COLO829 (cell line): ENCODE measurements at regions not wholly inside any gene's neighbourhood (a gene's known extent, or its start where the extent isn't known, plus 50 kb on each side); places are given as distances from the start of the nearest gene placed in this dataset.

Source experiments
- DNase-seq: peaks from one replicate; pipeline ENCODE4 v3.0.0; 2012; ENCODE audit warnings: low spot score

DNA sequence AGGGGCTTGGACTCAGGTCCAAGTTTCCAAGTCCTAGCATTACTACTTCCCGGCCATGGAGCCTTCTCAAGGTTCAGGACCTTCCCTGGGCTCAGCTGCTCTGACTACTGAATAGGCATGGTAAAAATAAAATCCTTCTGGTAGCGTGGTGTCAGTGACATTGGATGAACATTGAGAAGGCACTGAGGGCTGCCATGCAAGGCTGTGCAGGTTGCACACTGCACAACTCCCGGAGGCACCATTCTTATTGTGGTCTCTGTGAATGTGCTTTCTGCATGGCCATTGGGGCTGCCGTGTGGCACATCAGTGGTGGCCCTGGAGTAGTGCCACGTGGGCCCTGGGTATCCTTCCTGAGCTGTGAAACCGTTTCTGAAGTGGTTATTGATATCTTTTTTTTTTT lies 250.2 kb upstream of the CIBAR2 start:
- no peak for DNase-seq

GRCh38 chr16:85363427-85363826 lies 249.7 kb upstream of the GSE1 start:
- DNase-seq: no peak

DNA sequence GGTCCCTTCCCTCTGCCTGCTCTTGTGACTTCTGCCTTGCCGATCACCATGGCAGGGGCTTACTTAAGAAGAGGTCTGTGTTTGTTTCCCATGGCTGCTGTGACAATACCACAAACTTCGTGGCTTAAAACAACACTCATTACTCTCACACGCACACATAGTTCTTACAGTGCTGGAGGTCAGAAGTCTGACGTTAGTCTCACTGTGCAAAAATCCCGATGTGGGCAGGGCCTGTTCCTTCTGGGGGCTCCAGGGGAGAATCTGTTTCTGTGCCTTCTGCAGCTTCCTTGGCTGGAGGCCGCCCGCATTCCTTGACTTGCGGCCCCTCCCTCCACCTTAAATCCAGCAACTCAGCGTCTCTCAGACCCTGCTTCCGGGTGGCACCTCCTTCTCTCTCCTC lies 249.2 kb upstream of the GSE1 start:
- DNase-seq: no peak

DNA sequence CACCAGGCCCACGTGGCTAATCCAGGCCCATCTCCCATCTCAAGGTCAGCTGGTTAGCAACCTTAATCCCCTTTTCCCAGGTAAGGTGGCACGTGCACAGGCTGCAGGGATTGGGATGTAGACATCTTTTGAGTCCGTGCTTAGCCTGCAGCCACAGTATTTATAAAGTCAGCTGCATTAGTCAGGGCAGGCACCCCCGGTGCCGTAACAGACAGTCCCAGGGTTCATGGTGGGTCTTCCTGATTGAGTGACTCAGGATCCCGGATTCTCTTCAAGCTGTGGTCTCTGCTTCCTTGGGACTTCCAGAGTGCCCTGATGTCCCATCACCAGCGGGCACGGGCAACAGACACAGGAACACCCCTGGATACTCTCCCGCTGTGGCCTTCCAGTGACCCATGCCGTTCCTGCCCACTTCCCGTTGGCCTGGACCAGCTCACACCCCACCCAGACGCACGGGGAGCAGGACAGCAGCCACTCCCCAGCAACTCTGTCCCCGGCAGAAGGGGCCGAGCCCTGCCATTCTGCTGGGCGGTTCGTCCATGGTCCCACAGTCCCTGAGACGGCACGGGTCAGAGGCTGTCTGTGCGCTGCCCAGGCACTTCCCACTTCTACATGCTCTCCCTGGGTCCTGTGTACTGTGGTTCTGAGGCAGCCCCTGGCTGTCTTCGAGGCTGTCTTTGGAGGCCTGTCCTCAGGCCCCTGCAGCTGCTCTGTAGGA lies 248.6 kb upstream of the GSE1 start:
- DNase-seq: no peak

DNA sequence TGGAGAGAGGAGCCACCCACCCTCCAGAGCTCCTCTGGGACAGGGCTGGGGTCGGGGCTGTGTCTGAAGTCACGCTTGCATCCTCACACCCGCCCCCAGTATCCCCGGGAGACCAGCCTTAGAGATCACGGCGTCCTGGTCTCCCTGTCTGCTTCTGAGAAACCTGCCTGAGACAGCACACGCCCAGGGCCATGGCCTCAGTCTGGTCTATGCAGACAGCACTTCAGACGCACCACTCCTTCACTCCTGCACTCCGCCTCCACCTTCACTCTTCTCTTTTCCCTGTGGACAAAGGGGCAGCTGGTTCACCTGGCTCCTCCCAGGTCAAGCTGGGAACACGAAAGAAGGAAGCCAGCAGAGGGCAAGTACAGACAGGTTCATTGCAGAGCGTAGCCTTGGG lies 248.0 kb upstream of the GSE1 start:
- DNase-seq: no peak

GRCh38 chr16:85366031-85366763 lies 246.9 kb upstream of the GSE1 start:
- no peak for DNase-seq

DNA sequence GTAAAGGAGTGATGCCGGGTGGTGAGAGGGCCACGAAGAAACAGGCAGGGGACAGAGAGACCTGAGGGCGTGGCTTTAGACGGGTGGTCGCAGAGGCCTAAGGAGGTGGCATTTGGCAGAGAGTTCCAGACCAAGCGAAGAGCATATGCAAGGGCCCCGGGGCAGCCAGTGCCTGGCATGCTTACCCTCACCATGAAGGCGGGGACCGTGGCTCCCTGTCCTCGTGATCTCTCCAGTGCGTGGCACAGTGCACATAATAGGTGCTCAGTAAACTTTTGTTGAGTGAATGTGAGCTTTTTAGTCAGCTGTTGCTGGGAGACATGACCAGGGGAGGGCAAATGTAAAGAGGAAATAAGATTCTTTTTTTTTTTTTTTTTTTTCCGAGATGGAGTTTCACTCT lies 245.6 kb upstream of the GSE1 start:
- no peak for DNase-seq

DNA sequence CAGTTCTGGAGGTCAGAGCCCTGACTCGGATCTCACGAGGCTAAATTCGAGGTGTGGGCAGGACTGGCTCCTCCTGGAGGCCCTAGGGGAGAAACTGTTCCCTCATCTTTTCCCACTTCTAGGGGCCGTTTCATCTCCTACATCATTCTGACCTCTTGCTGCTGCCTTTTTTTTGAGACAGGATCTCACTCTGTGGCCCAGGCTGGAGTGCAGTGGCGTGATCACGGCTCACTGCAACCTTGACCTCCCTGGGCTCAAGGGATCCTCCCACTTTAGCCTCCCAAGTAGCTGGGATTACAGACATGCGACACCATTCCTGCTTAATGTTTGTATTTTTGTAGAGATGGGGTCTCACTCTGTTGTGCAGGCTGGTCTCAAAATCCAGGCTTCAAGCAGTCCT lies 244.1 kb upstream of the GSE1 start:
- no peak for DNase-seq

DNA sequence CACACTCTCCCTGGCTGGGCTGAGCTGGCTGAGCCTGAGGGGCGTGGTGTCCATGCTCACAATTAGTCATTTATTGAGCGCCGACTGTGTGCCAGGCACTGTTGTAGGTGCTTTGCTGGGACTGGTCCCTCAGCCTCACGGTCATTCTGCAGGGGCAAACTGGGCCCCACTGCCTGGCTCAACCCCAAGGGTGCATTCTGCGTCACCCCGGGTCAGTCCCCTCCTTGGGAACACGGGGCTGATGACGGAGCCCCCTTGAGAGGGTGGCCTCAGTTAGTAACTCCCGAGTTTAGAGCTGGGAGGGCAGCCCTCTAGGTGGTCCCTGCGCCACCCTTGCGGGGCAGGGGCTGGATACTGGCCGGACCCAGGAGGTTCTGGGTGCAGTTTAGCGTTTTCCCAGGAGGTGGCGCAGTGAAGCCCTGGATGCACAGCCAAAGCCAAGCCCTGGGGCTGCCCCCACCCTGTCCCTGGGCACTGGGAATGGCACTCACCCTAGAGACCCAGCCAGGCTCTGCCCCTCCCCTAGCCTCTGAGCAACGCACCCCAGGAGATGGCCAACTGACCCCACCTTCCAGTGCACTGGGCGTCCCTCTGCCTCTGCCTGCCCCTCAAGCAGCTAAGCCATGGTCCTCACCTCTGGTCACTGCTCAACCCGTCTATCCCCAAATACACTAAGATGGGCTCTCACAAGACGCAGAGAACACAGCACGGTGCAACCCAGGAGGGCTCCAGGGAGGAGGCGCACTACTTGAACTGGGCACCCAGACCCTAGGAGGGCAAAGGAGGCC lies 243.2 kb upstream of the GSE1 start:
- DNase-seq: peak; percentile 34

- DNase-seq: no peak
Observed at GRCh38 chr16:85370543-85370880, 242.6 kb upstream of the GSE1 start.

GRCh38 chr16:85370881-85371651 lies 242.1 kb upstream of the GSE1 start:
- DNase-seq: no peak

DNA sequence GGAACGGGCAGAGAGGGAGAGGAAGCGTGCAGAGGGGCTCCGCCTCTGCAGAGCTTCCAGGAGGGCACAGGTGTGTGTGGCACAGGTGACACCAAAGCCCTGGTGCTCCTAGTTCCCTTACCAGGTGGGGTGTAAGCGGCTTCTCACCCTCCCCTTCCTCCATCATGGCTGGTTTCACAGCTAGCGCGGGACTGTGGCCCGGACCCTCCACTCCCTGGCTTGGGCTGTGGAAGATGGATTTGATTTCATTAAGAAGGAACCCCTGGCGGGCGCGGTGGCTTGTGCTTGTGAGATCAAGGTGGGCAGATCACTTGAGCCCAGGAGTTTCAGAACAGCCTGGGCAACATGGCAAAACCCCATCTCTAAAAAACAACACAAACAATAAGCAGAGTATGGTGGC lies 241.2 kb upstream of the GSE1 start:
- no peak for DNase-seq

DNA sequence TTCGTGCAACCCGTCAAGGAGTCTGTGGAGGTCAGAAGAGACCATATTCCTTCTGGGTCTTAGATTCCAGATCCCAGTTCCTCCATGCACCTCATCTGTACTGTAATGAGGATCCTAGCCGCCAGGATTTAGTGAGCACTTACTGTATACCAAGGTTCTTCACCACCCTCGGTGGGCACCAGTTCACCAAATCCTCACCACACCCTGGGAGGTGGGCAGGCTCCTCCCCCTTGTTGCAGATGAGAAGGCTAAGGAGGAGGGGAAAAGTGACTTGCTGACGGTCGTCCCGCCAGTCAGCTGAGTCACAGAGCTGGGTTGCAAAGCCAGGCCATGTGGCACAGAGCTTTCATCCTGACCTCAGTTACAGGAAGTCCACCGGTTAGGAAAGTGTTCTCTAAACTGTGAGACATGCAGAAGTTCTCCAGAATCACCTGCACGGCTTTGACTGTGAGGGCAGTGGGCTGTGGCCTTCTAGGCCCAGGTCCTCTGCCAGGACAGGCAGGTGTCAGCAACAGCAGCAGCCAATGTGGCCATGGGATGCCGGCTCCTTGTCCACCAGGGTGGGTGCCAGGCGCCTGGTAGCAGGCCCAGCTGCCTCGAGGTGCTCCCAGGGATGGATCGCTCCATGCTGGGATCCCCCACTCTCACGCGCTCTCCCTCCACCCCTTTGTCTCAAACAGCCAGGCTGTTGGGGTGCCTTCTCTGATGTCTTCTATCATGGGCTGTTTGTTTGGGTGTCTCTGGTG lies 240.3 kb upstream of the GSE1 start:
- no peak for DNase-seq

DNA sequence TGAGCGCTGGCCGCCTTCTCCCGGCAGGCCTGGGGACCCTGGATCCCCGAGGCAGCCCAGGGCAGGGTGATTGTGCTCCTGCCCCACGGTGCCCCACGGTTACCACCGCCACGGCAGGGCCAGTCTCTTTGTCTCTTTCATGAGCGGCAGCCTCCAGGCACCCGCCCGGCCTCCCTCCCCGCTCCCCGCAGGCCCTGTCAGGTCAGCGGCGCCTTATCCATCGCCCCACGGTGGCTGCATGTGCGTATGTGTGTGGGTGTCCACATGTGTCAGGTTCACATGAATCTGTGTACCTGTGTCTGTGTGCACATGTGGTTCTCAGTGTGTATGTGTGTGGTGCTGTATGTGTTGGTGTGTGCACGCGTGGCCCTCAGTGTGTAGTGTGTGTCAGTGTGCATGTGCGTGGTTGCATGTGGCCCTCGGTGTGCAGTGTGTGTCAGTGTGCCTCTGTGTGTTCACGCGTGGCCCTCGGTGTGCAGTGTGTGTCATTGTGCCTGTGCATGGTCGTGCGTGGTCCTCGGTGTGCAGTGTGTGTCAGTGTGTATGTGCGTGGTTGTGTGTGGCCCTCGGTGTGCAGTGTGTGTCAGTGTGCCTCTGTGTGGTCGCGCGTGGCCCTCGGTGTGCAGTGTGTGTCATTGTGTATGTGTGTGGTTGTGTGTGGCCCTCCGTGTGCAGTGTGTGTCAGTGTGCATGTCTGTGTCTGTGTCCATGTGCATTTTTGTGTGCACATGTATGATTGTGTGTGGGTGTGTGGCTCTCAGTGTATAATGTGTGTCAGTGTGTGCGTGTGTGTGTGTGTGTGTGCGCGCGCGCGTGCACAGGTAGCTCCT lies 239.2 kb upstream of the GSE1 start:
- DNase-seq: no peak

GRCh38 chr16:85374571-85374872 lies 238.6 kb upstream of the GSE1 start:
- DNase-seq: no peak

DNA sequence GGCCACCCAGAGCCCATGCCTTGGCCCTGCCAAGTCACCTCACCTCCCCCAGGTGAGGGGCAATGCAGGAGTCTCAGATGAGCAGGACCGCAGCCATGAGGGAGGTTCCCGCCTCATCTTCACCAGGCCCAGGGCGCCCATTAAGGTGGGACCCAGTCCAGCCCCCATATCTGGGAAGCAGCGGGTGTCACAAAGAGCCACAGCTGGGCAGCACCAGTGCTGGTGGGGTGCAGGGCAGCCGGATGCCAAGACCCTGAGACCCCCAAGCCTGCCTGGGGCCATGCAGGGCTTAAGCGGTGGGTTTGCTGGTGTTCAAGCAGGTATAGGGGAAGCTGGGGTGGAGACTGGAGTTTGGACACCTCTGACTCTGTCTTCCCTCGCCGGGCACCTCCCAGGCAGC lies 237.8 kb upstream of the GSE1 start:
- DNase-seq: no peak

DNA sequence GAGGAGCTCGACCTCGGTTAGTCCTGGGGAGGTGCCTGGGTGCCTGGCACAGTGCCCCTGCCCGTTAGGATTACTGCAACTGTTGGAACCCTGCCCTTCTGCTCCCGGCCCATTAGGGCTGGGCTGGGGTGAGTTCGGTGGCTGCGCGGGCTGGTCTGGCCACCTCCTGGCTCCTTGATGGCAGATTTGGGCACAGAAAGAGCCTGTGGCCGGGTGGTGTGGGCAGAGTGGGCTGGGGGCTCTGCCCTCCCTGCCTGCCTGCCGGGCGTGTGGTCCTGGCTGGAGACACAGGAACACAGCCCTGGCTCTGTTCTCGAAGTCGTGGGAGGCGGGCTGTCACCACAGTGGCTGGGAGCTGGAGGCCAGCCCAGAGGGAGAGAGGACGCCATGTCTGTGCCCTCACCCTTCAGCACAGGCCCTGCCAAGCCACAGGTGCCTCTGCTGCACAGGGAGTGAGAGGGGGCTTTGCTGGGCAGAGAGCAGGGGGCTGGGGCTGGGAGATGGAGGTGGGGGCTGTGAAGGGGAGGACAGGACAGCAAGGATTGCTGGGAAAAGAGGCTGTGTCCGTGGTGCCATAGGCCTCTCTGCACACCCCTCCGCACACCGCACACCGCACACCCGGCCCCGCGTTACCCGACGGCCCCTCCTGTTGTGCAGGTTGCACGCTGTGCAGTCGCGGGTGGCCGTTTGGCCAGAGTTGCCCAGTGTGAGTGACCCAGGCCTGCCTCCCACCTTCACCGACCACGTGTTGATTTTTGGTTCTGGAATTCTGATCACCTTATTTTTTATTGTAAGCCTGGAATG lies 236.6 kb upstream of the GSE1 start:
- DNase-seq: no peak

GRCh38 chr16:85377388-85378144 lies 235.6 kb upstream of the GSE1 start:
- DNase-seq: no peak
